ENCODE measurements at regions not wholly inside any gene's neighbourhood (a gene's known extent, or its start where the extent isn't known, plus 50 kb on each side); places are given as distances from the start of the nearest gene placed in this dataset.

- no peaks in the 10 kb centered on the region for H3K36me3 ChIP-seq
- DNase-seq (ENCODE audit: low spot score in 2 of 2): no peak
- H3K9me3 ChIP-seq: peaks cover 9% of the 10 kb centered on the region
- H3K4me3 ChIP-seq: no peak overlapping the region
- TF ChIP-seq CTCF (IDR thresholded peaks at IDR 0.05) (no peak), EP300 (IDR thresholded peaks at IDR 0.05) (no peak), POLR2AphosphoS5 (IDR thresholded peaks at IDR 0.05) (no peak), POLR2A (IDR thresholded peaks at IDR 0.05) (no peak)
- no peak overlapping the region for H3K27ac ChIP-seq
- no peaks in the 10 kb centered on the region for H3K27me3 ChIP-seq
- WGBS: 85% methylated on average over 4 of the region's 4 CpGs
- no peaks in the 10 kb centered on the region for H3K4me1 ChIP-seq
These were observed 648.8 kb downstream of the ADGRL2 start for GRCh38 chr1:82449506-82450057.

- TF ChIP-seq POLR2AphosphoS5 (IDR thresholded peaks at IDR 0.05): no peak
- no peak for TF ChIP-seq EP300 (IDR thresholded peaks at IDR 0.05)
- TF ChIP-seq POLR2A (IDR thresholded peaks at IDR 0.05): no peak
- no peak for TF ChIP-seq CTCF (IDR thresholded peaks at IDR 0.05)
- no peak overlapping the region for H3K27ac ChIP-seq
- peaks cover under 1% of the 10 kb centered on the region for H3K9me3 ChIP-seq
These were observed 646.2 kb downstream of the ADGRL2 start for GRCh38 chr1:82446955-82447354.

GRCh38 chr1:82446236-82446635, 645.5 kb downstream of the ADGRL2 start:
- no peak for TF ChIP-seq POLR2A (IDR thresholded peaks at IDR 0.05)
- no peak for TF ChIP-seq CTCF (IDR thresholded peaks at IDR 0.05)
- TF ChIP-seq EP300 (IDR thresholded peaks at IDR 0.05): no peak
- no peak for TF ChIP-seq POLR2AphosphoS5 (IDR thresholded peaks at IDR 0.05)
- WGBS: 51% methylated on average over 2 of the region's 2 CpGs
- no peak for DNase-seq (ENCODE audit: low spot score in 2 of 2)
- H3K9me3 ChIP-seq: no peaks in the 10 kb centered on the region
- no peaks in the 10 kb centered on the region for H3K27me3 ChIP-seq
- no peak overlapping the region for H3K4me3 ChIP-seq
- no peak overlapping the region for H3K27ac ChIP-seq
- H3K36me3 ChIP-seq: no peaks in the 10 kb centered on the region
- H3K4me1 ChIP-seq: no peaks in the 10 kb centered on the region

More at GRCh38 chr1:82446955-82447354, 646.2 kb downstream of the ADGRL2 start:
- H3K4me3 ChIP-seq: no peak overlapping the region
- H3K36me3 ChIP-seq: no peaks in the 10 kb centered on the region
- no peaks in the 10 kb centered on the region for H3K27me3 ChIP-seq
- no peaks in the 10 kb centered on the region for H3K4me1 ChIP-seq
- no peak for DNase-seq (ENCODE audit: low spot score in 2 of 2)

- DNase-seq (ENCODE audit: low spot score in 2 of 2): no peak
These were observed 645.1 kb downstream of the ADGRL2 start for GRCh38 chr1:82445827-82446226.

GRCh38 chr1:82445132-82445531, 644.4 kb downstream of the ADGRL2 start:
- Histone ChIP-seq H3K4me3 (no peak overlapping the region), H3K36me3 (no peaks in the 10 kb centered on the region), H3K27me3 (no peaks in the 10 kb centered on the region), H3K9me3 (no peaks in the 10 kb centered on the region), H3K27ac (no peak overlapping the region), H3K4me1 (no peaks in the 10 kb centered on the region)
- TF ChIP-seq CTCF (IDR thresholded peaks at IDR 0.05): no peak
- 68% methylated on average over 3 of the region's 3 CpGs for WGBS
- no peak for DNase-seq (ENCODE audit: low spot score in 2 of 2)

More at GRCh38 chr1:82445827-82446226, 645.1 kb downstream of the ADGRL2 start:
- H3K4me3 ChIP-seq: no peak overlapping the region
- no peaks in the 10 kb centered on the region for H3K36me3 ChIP-seq
- TF ChIP-seq EP300 (IDR thresholded peaks at IDR 0.05) (no peak), POLR2AphosphoS5 (IDR thresholded peaks at IDR 0.05) (no peak), POLR2A (IDR thresholded peaks at IDR 0.05) (no peak)
- no peaks in the 10 kb centered on the region for H3K4me1 ChIP-seq
- 65% methylated on average over 3 of the region's 3 CpGs for WGBS
- no peaks in the 10 kb centered on the region for H3K9me3 ChIP-seq
- no peak overlapping the region for H3K27ac ChIP-seq
- no peaks in the 10 kb centered on the region for H3K27me3 ChIP-seq

GRCh38 chr1:82441402-82441801, 640.7 kb downstream of the ADGRL2 start:
- Histone ChIP-seq H3K27ac (no peak overlapping the region), H3K36me3 (no peaks in the 10 kb centered on the region), H3K9me3 (no peaks in the 10 kb centered on the region), H3K4me3 (no peak overlapping the region), H3K4me1 (no peaks in the 10 kb centered on the region), H3K27me3 (no peaks in the 10 kb centered on the region)
- TF ChIP-seq POLR2A (IDR thresholded peaks at IDR 0.05) (no peak), CTCF (IDR thresholded peaks at IDR 0.05) (no peak), POLR2AphosphoS5 (IDR thresholded peaks at IDR 0.05) (no peak), EP300 (IDR thresholded peaks at IDR 0.05) (no peak)
- DNase-seq (ENCODE audit: low spot score in 2 of 2): no peak
- WGBS: 82% methylated on average over 4 of the region's 4 CpGs

Data from suprapubic skin (tissue), 4 donors.